ENCODE measurements at regions not wholly inside any gene's neighbourhood (a gene's known extent, or its start where the extent isn't known, plus 50 kb on each side); places are given as distances from the start of the nearest gene placed in this dataset.
"Not testable (repeated sequence)": the region's sequence is repeated elsewhere in the genome, so short reads cannot be mapped to it uniquely, and the experiment has no call there.

- no peak for DNase-seq
Measured at GRCh38 chr14:97993508-97994019, 1196.4 kb downstream of the VRK1 start.

GRCh38 chr14:97994020-97994531 lies 1196.9 kb downstream of the VRK1 start:
- no peak for DNase-seq

DNA sequence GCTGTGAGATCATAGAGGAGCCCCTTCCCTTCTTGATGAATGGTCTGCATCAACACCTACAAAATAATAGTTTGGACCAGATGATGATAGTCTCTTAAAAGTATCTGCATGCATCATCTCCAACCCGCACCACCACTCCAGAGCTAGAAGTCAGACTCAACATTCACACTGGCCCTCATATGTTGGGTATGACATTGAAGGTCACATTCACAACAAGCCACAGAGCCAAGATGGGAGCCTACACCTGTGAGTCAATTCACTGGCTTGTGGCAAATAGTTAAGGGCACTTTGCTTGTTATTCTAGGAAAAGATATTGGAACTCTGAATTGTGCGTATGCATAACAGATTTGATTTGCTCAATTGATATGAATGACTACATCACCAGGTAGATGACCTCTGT lies 1197.9 kb downstream of the VRK1 start:
- no peak for DNase-seq

GRCh38 chr14:97995531-97995930 lies 1198.3 kb downstream of the VRK1 start:
- DNase-seq: no peak

DNA sequence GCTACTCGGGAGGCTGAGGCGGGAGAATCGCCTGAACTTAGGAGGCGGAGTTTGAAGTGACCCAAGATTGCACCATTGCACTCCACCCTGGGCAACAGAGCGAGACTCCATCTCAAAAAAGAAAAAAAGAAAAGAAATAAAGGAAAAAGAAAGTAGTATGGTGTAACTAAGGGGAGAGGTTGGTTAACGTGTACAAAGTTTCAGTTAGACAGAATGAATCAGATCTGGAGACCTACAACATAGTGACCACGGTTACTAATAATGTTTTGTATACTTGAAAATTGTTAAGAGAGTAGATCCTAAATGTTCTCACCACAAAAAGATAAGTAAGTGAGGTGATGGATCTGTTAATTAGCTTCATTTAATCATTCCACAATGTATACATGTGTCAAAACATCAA lies 1208.8 kb downstream of the VRK1 start:
- DNase-seq: no peak

GRCh38 chr14:98008381-98009113 lies 1211.4 kb downstream of the VRK1 start:
- DNase-seq: no peak

DNA sequence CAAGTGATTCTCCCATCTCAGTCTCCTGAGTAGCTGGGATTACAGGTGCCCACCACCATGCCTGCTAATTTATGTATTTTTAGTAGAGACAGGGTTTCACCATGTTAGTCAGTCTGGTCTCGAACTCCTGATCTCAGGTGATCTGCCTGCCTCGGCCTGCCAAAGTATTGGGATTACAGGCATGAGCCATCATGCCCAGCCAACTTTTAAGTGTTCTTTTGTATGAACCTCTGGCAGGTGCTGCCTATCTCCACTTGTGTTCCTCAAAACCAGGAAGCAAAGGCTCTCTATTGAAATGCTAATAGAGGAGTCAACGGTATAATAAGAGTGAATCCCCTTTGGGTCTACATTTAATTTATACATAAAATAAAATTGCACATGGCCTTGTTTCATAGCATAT lies 1212.0 kb downstream of the VRK1 start:
- not testable (repeated sequence) for DNase-seq

- DNase-seq: no peak
Measured at GRCh38 chr14:98010784-98011183, 1213.6 kb downstream of the VRK1 start.

DNA sequence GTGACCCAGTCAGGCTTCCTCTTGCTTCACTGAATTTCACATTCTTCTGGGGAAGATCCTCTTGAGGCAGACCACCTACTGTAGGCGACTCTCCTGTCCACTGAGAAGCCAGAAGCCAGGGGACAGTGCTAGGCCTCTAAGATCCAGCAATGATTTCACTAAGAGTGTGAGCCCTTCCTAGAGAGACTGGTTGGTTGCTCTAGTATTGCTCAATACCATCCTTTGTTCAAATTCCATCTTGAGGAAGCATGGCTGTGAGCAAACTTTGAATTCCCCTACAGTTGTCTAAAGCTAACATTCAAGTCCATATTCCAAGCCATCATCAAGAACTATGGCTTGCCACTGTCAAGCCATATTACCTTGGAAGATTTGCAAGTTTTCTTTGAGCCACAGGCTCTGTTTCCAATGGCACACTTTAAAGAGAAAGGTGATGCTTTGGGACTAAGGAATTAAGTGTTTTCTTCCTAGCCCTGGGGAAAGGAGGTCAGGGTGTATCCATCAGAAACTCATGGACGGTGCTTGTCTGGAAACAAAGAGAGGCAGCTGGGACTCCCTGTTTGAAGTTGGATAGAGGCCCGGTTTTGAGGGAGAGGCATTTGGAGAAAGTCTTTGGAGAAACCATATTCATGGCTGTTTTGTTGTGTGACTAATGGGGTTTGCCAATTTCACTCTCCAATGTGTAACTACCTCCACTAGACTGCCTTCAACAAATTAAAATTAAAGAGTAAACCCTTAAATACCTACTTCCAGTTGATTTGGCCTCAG lies 1217.9 kb downstream of the VRK1 start:
- no peak for DNase-seq

GRCh38 chr14:98015921-98016320 lies 1218.7 kb downstream of the VRK1 start:
- DNase-seq: no peak

- DNase-seq: no peak
Measured at GRCh38 chr14:98018628-98019027, 1221.4 kb downstream of the VRK1 start.

- no peak for DNase-seq
Measured at GRCh38 chr14:98022541-98023520, 1225.6 kb downstream of the VRK1 start.

- no peak for DNase-seq
Measured at GRCh38 chr14:98028162-98028561, 1231.0 kb downstream of the VRK1 start.

- no peak for DNase-seq
Measured at GRCh38 chr14:98035396-98035795, 1236.6 kb downstream of the BCL11B start.

GRCh38 chr14:98037831-98038230 lies 1234.2 kb downstream of the BCL11B start:
- no peak for DNase-seq

DNA sequence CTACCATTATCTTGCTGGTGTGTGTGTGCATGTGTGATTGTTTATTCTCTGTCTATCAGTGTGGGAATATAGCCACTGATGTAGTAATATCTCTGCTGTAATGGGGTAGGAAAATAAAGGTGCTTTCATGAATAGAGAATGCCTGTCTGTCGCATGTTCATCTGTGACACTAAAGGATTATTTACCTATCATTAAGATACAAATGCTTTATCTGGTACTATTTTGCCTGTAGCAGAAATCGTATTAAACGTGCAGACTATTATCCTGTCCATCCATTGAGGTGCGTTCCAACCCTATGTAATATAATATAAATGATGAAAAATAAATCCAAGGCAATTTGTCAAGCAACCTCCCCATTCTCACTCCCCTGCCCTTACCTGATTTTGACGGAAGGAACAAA lies 1215.1 kb downstream of the BCL11B start:
- no peak for DNase-seq

DNA sequence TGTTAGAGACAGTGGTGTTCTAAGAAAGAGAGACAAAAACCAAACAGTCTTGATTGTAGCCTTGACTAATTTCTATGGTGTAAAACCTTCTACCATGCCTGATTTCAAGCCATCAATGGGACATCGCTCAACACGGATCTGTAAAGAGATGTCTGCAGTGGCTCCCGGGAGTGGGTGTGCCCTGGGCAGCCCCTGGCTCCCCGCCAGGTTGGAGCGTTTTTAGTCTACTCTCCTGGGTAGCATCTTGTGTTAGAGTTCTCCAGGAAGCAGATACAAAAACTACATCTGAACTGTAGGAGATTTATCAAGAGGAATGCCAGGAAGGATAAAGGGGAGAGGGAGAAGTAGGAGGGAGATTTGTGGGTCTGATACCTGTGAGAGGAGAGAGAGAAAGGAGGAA lies 1212.9 kb downstream of the BCL11B start:
- no peak for DNase-seq

GRCh38 chr14:98062083-98062482 lies 1209.9 kb downstream of the BCL11B start:
- no peak for DNase-seq

DNA sequence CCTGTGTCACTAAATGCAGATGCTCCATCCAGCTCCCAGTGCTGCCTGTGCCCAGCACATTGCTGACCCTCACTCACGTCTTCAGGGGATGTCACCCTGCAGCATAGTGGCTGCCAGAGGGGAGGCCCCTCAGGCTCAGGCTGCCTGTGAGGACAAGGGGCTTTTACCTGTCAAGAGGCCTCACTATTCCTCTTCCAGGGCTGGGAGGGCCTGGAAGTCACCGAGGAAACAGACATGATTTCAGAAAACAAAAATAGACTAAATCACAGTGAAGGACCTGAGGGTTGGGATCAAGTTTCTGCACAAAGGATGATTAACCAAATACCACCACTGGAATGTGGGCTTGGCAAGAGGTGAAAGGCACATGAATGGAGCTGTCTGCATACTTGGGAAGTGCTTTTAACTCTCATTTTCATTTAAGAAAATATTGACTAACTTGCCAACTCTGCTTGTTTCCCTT lies 1202.3 kb downstream of the BCL11B start:
- no peak for DNase-seq

DNA sequence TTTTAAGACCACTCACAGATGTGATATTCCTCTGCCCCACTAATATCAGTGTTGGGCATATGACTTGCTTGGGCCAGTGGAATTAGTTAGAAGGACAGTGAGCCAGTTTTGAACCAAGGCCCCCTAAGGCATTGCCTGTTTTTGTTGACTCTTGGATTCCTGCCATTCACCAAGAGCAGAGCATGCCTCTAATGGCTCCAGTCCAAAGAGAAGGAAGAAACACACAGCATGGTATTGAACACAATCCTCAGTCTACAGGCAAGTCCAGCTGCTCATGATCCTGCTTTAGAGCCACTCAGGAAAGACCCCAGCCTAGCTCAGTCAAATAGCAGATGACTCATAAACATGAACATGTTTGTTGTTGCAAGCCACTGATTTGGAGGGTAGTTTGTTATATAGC lies 1201.5 kb downstream of the BCL11B start:
- no peak for DNase-seq

- no peak for DNase-seq
Measured at GRCh38 chr14:98074111-98074510, 1197.9 kb downstream of the BCL11B start.

DNA sequence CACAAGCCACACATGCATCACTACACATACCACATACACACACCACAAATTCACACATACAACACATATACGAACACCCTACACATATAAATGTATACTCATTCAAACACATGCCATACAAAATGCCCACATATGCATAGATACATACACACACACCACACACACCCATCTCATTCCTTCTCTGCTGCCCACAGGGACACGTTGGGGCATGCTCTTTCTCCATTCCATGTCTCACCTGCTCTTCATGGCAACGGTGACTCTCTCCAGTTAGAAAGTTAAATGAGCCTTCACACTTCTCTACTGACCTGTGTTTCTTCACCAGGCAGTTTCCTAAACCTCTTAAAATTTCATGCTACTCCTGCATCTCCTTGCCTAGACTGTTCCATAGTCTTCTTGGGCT lies 1194.8 kb downstream of the BCL11B start:
- no peak for DNase-seq

DNA sequence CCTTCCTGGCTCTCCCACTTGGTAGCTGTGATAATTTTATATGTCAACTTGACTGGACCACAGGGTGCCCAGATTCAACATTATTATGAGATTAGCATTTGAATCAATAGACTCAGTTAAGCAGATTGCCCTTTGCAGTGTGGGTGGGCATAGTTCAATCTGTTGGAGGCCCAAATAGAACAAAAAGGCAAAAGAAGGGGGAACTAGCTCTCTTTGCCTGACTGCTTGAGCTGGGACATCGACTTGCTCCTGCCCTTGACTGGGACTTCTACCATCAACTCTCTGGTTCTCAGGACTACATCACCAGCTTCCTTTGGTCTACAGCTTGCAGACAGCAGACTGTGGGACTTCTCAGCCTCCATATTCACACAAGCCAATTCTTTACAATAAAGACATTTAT lies 1189.2 kb downstream of the BCL11B start:
- DNase-seq: no peak

All from stimulated activated naive CD4-positive, alpha-beta T cell treated with Interleukin-2 at 50 U/mL for 16 hours (primary cell).